HL-60/S4 (cell line): ENCODE measurements at regions not wholly inside any gene's neighbourhood (a gene's known extent, or its start where the extent isn't known, plus 50 kb on each side); places are given as distances from the start of the nearest gene placed in this dataset.

ENCODE experiments used
- in situ Hi-C: fragments of 300-500 bp; cut with MboI; formaldehyde crosslinking; loops from 2 replicates; pipeline ENCODE4 v1.14.3; 2022; ENCODE audit warnings: low sequenced_read_pairs

DNA sequence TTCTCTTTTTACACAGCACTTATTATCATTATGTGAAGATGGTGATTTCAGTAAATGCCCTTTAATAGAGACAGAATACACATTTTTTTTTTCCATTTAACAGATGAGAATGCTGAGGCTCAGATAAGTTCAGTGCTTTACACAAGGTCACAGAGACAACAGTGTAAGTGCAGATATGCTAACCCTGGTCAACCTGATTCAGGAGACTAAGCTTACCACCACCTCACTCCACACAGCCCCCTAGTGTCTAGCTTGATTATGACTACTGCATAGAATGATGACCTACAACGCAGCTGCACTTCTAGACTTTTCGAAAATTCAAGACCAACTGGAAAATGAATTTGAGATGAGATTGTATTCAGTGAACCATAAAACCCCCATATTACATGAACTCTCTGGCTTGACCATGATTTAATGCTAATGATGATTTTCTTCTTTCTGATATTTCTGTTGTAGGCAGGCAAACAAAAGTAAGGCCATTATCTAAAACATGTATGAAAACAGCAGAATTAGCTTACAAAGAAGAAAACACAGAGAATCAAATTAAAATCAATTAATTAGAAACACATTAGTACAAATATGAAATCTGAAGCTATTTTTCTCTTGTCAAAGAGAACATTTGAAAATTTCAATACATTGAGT, 212.1 kb upstream of the PHACTR1 start:
- in situ Hi-C loops: no loop called here

DNA sequence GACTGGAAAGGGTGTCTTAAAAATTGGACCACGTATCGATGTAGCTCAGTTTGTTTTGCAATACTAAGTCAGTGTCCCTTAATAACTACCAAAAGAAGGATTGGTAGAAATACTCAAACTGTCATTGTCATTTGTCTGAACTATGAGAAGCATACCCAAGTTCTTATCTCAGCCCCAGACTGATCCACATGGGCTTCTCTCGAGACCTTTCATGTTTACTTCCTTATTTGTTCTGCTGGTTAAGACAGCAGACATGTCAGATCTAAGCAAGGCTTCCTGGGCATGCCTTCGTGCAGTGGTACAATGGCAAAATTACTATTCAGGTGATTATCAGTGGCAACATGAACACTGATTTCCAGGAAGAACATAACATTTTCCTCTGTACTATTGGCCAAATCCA, 211.1 kb upstream of the PHACTR1 start:
- in situ Hi-C loops: no loop called here

DNA sequence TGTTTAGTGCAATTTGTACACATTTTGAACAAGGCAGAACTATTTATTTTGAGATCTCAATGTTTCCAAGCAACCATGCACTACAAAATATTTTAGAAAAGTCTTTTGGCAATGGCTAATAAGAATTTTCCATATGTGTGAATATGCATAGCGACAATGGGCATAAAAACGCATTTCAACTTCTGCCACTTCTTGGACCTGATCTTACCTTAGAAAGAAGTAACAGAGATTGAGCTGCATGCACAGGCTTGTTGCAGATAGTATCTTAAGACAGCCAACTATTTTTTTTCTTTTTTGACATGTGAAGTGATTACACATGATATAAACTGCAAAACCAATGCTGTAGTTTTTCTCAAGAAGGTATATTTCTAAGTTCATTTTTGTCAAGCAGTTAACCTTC, 210.4 kb upstream of the PHACTR1 start:
- in situ Hi-C loops: no loop called here

DNA sequence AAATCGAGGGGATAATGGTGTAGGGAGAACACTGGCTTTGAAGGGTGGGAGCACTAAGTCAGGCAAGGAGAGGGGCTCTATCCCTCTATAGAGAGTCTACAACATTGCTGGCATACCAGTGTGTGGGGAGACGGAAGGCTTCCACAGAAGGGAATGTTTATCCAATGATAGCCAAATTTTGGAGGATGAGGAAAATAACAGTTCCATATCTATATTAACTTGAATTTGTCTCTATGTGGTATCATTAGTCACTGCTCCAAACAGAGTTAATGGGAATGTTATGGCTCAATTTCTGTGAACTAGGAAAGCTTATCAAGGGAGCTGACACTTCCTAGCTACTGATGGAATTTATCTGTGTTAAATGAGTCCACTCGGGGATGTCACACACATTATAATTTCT, 208.9 kb upstream of the PHACTR1 start:
- in situ Hi-C loops: no loop called here

DNA sequence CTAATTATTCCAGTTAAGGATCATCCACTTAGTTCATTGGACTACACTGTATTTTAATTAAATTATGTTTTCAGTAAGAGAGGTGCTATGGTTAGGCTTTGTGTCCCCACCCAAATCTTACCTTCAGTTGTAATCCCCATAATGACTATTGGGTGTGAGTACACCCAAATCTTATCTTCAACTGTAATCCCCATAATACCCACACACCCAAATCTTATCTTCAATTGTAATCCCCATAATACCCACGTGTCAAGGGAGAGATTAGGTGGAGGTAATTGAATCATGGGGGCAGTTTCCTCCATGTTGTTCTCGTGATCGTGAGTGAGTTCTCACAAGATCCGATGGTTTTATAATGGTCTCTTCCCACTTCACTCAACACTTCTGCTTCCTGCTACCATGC, 208.0 kb upstream of the PHACTR1 start:
- in situ Hi-C loops: no loop called here

DNA sequence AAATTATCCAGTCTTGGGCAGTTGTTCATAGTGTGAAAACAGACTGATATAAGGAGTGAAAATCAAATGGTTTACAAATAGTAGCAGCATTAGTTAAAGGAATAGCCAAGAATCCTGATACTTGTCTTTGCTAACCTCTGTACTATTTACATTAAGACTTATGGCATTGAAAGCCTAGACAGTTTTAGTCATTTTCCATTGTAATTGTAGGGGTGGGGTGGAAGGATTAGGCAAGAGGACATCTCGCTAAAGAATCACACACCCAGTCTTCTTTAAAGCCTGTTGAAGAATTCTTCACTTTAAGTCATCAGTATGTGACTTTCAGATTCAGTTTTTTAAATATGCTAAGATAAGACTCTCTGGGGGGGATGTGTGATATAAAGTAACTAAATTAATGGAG, 207.5 kb upstream of the PHACTR1 start:
- in situ Hi-C loops: no loop called here

DNA sequence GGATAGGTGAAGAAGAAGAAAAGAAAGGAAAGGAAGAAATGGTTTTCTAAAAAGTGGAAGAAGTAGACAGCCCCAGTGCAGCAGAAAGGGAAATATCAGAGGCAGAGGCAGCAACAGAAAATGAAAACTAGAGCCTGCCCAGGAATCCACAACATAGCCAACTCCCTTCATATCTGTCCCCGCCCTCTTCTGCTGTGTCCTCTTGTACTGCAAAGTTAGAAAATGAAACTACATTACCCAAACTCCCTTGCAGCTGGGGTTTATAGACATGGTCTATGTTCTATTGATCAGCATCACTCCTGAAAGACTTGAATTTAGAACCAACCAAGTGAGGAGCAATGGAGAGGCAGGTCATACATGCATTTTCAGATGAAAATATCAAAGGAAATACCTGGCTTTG, 200.5 kb upstream of the PHACTR1 start:
- in situ Hi-C loops: no loop called here

DNA sequence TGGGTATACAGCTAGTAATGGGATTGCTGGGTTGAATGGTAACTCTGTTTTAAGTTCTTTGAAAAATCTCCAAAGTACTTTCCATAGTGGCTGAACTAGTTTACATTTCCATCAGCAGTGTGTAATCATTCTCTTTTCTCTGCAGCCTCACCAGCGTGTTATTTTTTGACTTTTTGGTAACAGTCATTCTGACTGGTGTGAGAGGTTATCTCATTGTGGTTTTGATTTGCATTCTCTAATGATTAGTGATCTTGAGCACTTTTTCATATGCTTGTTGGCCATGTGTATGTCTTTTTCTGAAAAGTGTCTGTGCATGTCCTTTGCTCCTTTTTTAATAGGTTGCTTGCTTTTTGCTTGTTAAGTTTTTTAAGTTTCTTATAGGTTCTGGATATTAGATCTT, 194.2 kb upstream of the PHACTR1 start:
- in situ Hi-C loops: no loop called here

DNA sequence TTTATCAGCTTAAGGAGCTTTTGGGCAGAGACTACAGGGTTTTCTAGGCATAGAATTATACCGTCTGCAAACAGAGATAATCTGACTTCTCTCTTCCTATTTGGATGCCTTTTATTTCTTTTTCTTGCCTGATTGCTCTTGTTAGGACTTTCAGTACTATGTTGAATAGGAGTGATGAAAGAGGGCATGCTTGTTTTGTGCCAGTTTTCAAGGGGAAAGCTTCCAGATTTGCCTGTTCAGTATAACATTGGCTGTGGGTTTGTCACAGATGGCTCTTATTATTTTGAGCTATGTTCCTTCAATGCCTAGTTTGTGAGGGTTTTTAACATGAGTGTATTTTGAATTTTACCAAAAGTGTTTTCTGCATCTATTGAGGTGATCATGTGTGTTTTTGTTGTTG, 192.8 kb upstream of the PHACTR1 start:
- in situ Hi-C loops: no loop called here

DNA sequence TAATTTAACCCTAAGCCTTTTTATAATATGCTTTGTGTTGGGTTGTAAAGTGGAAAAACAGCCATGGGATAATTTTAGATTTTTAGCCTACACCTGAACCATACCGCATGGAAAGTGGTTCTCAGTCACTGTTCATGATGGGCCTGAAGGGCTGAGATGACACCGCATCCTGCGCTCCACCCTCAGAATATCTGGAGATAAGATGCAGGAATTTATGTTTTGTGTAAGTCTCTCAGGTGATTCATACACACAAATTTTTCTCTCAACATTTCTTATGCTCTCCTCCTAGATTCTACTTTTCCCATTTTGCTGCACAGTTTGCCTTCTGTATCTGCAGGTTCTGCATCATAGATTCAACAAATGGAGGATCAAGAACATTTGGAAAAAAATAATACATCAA, 191.3 kb upstream of the PHACTR1 start:
- in situ Hi-C loops: no loop called here

DNA sequence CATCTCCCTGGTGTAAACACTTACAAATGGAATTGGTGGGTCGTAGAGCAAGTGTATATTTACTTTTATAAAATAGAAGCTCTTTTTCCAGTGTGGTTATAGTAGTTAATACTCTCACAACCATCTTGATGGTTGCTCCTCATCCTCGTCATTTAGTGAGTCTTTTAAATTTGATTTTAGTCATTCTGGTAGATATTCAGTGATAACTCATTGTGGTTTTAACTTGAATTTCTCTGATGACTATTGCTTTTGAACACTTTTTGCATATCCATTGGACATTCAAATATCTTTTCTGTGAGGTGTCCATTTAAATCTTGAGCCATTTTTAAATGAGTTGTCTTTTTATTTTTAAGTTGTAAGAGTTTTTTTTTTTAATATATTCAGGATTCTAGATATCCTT, 189.2 kb upstream of the PHACTR1 start:
- in situ Hi-C loops: no loop called here

DNA sequence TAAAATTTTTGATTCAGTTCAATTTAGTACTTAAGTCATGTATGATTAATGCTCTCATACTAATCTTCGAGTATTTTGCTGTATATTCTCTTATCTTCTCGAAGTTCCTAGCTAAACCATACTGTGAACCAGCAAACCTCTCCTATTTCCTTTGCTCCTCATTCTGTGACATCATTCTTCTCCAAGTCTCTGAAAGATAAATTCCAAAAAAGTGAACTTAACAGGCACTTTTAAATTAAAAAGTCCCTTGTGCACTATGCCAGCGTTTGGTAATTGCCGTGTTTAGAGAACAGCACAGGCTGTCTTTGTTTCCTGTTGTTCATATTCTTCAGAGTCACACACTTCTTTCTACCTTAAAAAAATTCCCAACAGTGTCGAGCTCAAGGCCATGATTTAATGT, 188.4 kb upstream of the PHACTR1 start:
- in situ Hi-C loops: no loop called here

DNA sequence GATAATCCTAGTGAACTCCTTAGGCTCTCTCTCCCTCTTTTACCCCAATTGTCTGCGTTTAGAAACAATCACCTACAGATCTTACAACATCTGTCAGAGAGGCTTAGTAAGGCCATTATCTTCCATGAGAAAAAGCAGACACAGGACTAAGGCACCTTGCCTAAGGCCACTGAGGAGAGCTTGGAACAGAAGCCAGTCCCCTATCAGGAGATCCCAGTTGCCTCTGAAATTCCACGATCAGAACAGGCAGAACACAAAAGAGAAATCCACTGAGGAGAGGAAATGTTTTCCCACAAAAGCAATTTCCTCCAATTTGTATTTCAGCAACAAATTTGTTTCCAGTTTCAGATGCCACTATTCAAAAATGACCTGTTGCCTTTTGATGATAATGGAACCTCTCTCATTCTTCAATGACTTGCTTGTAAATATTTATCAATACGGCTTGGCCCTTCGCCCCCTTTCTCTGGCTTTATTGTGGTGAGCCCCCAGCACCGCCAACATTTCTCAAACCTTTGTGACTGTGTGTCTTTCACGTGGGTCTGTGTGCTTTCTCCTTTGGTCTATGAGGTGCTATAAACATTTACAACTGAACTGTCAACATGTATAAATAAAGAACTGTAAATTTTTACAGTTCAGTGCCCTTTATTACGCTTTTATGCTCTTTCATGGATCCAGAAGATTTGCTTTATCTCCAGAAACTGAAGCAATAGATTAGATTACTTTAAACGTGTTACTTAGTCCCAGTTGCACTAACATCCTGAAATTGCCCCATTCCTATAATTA, 187.8 kb upstream of the PHACTR1 start:
- in situ Hi-C loops: no loop called here

DNA sequence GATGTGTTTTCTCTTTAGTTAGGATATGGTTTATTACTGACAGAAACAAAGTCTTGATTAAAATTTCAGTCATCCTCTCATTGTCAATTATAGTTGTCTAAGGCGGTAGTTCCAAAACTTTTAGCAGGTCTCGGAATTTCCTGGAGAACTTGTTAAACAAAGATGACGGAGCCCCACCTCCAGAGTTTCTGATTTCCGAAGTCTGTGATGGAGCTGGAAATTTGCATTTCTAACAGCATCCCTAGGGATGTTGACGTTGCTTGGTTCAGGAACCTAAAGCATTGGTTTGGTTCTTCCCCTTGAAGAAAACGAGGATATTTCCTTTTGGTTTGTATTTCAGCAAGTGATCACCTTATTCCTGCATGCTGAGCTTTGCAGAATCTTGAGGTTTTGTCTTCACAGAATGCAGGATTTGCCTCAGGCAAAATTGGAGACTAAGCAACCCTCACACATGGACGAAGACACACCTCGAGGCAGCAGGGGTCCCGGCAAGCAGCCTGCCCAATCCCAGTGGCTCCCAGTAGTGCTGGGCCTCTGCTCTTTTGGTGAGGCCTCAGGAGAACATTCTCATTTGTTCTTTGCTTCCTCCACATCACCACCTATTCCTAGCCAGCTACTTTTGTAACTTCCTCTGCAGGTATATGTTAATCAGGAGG, 187.1 kb upstream of the PHACTR1 start:
- in situ Hi-C loops: no loop called here

DNA sequence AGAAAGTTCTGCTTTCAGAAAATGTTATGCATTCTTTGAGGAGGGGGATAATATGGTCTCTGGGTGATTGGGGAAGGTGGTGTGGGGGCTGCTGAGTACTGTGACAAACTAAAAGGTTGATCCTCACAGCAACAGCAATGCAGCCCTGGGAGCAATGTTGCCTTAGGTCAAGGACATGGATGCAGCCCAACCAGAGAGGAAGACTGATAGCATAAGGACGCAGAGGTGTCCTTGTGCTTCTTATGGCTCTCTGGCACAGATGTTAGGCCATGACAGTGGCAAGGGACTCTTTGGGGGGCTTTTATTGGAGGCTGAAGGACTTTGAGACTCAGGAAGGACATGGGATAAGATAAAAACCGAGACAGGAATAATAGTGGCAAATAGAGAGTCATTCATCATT, 186.2 kb upstream of the PHACTR1 start:
- in situ Hi-C loops: no loop called here

DNA sequence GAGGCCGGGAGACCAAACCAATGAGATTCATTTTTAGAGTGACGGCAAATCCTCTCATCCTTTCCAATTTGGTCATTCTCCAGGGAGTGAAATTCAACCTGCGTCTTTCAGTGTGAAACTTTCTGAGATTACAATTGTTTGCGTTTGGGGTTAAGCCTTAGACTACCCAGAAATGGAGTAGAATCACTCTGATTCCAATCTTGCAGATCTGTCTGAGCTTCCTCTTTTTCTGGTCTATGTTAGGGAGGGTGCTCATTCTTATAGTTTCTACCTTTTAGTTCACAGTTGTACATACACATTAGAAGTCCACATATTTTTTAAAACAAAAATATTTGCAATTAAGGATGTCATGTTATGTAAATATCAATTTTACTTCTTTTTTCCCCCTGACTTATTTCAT, 183.0 kb upstream of the PHACTR1 start:
- in situ Hi-C loops: no loop called here

DNA sequence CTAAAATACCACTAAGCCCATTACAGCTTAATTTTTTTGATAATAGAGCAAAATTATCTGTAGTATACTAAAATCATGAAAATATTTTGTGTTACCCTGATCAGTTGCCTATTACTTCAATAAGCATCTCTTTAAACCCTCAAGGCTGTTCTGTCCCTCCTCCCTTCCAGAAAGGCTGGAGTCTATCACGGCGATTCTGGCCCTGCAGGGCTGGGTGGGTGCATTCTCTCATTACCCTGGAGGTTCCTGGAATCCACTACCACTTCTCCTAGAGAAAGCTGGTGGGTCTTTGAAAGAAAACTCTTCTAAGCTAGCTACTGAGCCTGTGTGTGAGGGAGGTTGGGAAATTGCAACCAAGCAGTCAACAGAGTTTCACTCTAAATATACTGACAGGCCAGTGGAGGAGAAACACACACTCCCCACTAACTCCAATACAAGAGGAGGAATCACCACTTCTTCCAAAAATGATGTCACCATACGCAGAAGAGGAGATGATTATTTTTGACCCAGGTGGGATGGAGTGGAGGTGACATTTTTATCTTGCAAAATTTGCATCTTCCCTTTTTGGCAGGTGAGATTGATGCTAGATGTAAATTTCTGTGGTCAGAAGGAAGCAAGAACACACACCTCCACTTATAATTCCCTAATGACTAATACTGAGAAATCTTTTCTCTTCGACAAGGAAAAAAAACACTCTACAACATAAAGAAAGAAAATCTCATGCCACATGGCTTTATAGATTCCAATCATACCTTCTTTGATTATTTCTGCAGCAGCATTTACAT, 182.3 kb upstream of the PHACTR1 start:
- in situ Hi-C loops: no loop called here

DNA sequence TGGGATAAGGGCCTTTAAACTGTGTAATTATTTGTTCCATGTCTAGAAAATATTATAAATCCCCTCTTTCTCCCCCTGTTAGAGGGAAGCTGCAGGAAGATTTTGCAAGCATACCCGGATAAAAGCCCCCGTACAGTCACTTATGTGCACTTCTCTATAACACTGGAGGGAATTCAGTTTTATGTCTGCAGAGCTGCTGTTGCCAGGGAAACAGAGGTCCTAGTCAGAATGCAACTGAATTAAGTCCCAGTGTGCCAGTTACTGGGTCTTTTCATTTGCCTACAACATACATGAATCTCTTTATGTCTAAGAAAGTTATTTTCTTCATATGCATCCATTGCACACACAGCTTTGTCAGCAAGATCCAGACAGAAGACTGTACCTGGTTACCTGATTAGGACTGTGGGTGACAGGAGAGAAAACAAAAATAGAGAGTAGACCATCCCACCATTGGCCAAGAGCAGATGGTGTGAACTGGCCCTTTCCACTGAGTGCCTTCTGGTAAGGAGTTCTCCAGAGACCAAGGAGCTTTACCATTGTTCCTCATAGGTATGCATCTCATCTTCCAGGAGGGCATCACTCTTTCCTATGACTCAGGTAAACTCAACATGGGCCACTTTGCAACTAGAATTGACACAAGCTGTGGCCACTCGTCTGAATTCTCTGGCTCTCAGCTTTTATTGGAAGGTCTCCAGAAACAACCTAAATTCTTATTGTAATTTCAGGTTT, 180.8 kb upstream of the PHACTR1 start:
- in situ Hi-C loops: no loop called here

DNA sequence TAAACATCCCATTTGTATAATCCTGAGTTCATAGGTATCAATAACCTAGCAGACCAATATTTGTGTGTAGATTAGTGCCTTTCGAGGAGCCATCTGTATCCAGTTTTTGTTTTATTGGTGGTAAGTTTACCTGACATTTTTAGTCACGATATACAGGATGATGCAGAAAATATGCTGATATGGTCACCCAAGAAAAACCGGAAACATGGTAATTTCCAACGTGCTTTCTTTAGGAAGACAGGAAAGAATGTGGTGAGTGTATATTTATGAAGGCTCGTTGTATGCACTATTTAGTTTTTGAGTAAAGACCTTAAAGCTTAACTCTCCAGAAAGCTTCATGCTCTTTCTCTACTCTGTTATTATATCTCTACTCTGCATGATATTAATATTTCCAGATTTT, 180.2 kb upstream of the PHACTR1 start:
- in situ Hi-C loops: no loop called here

DNA sequence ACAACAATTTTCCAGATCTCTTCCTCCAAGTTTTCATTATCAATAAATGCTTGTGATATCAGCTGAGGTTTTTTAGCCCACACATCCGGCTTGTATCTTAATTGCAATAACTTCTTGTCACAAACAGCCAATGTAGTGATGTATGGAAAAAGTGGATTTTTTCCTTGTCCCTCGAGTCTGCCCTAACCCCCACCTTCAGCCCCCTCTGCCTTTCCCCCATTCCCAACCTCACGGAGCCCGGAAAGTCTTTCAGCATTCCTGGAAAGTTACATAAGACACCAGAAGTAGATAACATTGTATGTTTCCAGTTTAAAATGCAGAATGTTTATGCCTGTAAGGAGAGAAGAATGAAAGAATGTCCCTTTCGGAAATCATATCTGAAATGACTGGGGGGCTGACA, 179.2 kb upstream of the PHACTR1 start:
- in situ Hi-C loops: no loop called here

DNA sequence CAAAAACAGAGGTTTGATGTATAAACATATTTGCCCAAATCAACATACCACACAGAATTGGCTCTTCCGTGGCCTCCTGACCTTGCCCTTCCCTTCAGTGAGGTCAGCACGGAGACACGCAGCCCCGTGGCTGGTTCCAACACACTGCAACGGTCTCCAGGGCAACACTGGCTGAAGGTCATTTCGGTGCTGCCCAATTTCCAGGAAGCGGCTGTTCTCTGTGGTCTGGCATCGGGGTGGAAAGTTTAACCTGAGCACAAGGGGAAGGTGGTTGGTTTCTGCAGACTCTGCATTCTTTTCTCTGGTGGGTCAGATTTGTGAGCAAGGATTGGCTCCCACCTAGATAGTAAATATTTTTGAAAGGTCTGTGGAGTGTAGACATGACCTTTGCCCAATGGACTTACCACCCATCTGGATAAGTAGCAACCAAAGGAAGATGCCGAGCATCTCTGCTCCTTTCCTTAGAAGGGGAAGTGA, 177.6 kb upstream of the PHACTR1 start:
- in situ Hi-C loops: no loop called here
